SIG-M5 treated with dmso at 0.1 percent for 504 hours (cell line): ENCODE measurements at regions not wholly inside any gene's neighbourhood (a gene's known extent, or its start where the extent isn't known, plus 50 kb on each side); places are given as distances from the start of the nearest gene placed in this dataset.

Experiments used
- DNase-seq: peaks from one replicate; lab custom pipeline; 2025; ENCODE audit not compliant: unreplicated experiment; lab: John Stamatoyannopoulos, UW

DNA sequence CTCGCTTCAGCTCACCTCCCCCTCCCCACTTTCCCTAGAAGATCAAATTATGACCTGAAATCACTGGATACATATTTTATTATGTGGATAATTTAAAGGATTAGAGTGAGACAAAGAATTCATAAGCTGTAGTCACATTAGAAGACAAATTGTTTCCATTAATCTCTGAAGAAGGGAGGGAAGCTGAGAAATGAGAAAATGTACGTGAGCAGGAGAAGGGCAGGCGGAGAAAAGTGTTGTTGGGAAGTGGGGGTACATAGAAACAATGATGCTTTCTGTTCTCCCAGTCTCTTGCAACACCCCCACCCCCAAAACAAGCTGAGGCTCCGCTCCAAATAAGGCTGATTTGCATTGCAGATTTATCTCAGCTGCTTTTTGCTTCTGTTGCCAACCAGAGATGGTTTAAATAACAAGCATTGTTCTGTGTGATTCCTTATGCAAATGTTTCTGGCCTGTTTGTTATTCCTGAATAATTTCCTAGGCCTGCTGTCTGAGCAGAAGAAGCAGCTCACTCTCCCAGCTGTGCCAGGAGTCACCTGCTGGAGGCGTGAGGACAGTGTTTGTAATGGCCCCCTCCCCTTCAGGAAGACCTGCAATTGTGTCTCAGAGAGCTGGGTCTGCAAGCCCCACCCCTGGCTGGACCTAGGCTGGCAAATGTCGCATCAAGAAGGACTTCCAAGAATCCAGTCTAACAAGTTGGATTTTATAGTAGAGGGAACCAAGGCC, 121.8 kb upstream of the TNR start:
- DNase-seq, result no peak

DNA sequence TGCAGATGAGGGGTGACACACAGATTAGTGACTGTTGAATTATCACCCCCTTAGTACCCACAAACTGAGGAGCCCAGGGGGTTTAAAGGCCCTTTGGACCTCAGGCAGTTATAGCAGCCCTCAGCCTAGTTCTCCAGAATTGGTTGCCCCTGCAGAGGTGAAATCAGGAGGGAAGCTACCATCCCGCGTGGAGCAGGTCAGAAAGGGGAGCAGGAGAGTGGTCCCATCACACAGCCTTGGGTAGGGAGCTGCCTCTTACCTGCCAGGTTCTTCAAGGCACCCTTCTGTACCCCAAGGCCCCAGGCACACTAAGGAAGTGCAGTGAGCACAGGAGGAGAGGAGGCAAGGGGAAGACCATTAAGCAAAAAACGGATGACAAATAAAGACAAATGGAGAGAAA, 121.2 kb upstream of the TNR start:
- no peak for DNase-seq

DNA sequence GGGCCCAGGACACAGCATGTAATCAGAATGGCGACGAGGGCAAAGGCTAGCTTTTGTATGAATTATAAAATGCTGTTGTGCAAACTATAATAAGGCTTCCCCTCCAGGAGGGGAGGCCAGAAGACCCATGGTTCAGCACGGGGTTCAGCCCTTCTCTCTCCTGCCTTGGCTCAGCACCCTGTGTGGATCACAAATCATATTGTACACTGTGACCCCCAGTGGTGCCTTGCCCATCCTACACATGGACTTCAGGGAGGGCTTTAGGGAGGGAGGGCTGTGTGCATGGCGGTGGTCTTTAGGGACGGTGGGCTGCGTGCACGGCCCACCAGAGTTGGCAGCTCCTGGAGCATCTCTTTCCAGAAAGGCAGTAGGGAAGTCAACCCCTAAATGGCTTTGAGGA, 120.8 kb upstream of the TNR start:
- no peak for DNase-seq

DNA sequence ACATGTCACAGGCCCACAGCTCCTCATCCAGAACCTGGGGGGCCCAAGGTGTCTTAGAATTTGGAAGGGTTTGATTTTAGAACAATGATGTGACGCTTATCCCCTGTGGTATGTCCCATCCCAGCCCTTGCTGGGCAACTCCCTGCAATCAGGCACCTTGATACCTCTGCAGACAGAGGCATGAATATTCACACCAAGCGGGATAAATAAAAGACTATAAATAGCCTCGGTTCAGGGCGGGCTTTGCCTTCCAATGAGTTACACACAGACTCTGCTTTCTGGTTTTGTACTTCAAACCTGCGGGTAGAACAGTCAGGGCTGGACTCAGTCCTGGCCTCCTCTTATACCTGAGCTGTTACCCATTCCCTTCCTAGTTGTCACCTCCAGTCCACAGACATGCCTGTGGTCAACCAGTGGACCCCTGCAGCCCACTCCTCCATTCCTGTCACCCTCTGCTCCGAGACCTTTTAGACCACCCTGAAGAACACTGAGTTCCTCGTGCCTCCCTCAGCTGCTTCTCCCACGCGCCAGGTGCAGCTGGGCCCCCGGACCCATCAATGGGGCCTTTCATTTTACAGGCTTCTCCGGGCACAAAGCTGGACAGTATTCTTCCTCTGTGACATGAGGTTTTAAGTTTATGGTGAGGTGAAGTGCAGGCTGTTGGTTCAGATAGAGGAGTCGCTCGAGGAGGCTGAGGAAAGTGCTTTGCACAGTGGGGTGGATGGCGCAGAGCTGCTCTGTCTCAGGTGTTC, 120.1 kb upstream of the TNR start:
- DNase-seq, result no peak

DNA sequence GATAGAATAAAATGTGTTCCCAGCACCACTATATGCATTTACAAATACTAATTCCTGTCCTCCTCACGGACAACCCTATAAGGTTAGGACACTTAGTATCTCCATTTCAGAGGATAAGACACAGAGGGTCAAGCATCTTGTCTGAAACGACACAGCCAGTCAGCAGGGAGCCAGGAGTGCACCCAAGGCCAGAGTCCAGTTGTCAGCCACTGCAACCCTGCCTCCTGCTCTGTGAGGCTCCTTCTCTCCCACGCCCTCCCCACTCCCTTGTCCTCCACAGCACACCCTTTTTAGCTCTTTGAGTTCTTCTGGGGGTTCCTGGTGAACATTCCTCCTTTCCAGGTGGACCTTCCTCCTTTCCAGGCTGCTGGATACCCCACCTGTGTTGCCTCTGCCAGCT, 119.0 kb upstream of the TNR start:
- DNase-seq, result no peak

DNA sequence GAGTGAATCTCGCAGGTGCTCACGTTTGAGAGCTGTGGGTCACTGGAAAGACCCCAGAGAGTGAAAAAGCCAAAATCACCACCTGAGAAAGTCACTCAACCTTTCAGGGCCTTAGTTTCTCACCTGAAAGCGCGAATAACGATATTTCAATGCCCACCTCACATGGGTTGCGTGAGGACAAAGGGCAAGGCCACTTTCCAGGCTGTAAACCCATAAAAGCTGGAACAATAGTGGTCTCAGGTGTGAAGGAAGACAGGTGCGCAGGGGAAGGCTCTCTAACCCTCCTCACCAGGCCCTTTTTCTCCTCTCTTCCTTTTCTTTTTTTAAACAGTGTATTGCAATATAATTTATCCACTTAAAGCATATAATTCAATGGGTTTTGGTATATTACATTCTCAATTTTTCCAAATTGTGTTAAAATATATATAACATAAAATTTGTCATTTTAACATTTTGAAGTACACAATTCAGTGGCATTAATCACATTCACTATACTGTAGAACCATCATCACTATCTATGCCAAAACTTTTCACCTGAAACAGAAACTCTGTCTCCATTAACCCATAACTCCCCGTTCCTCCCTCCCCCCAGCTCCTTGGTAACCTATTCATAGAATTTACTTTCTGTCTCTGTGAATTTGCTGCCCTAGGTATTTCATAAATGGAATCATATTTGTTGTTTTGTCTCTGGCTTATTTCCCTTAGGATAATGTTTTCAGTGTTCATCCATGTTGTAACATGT, 118.4 kb upstream of the TNR start:
- DNase-seq, result no peak

DNA sequence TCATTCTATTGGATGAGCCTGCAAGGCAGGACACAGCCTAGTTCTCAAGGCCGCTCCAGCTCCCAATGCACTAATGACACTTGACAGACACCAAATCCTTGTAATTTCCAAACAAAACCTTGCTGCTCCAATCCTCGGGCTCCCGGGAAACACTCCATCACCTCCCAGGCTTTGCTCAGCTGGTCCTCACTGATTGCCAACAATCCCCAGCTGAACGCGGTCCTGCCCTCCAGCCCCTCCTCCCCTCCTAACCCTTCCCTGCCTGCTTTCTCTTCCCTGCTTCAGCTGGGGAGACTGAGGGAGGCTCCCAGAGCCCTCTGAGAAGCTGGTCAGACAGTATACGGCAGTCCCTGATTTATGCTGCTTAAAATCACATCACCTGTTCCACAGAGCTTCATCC, 114.4 kb upstream of the TNR start:
- DNase-seq, result no peak

DNA sequence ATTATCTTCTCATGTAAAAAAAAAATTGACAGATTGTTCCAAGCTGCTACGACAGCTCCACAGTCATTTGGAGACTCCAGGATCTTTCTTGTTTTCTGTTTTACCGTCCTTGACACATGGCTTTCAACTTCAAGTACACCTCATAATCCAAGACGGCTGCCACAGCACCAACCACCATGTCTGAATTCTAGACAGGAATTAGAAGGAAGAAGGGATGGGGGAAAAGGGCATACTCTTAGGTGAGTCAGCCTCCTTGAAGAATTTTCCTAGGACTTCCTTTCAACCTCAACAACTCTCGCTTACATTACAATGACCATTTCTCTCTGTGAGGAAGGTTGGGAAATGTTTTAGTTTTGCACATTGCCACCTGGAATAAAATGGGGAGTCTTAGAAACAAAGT, 110.3 kb upstream of the TNR start:
- DNase-seq, result no peak

DNA sequence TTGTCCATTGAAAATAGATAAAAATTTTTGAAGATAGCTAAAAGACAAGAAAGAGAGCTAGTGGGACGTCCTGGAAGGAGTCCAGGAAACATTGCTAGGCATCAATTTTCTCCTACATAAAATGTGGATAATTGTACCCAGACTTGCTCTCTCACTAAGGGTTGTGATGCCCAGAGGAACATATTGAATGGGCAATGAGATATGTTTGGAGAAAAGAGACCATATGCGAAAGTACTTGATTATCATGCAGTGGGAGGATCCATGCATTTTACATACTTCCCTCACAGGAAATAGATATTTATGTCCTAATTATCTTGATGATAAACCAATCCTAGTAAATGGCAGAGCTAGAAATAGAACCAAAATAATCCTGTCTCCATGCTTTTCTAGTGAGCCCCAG, 108.4 kb upstream of the TNR start:
- no peak for DNase-seq

DNA sequence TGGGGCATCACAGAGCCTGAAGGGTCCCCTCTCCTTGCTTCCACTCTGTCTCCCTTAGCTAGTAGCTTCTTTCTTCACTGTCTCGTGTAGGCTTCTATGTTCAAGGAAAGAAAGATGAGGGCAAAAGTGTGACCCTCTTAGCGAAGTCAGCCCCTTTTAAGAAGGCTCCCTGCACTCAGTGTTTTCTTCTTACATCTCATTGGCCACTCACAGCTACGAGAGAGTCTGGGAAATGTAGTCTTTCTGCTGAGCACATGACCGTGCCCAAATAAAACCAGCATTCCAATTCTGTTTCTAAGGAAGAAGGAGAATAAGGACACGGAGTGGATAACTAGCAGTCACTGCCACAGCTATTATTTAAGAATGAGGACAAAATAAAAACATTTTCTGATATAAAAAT, 104.9 kb upstream of the TNR start:
- DNase-seq, result no peak

DNA sequence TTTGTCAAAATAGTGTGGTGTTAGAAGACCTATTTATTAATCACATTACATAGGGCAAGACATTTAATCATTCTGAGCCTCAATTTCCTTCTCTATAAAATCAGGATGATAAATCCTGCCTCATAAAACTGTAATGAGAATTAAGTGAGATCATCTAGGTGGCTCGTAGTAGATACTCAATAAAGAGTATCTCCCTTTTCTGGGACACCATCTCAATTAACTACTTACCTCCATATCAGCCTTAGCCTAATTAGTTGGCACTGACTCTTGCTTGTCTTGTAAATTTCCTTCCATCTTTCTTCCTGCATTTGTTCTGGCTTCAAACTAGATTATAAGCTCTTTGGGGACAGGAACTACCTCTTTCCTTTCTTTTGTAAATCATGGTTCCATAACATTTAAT, 102.6 kb upstream of the TNR start:
- DNase-seq, result no peak

DNA sequence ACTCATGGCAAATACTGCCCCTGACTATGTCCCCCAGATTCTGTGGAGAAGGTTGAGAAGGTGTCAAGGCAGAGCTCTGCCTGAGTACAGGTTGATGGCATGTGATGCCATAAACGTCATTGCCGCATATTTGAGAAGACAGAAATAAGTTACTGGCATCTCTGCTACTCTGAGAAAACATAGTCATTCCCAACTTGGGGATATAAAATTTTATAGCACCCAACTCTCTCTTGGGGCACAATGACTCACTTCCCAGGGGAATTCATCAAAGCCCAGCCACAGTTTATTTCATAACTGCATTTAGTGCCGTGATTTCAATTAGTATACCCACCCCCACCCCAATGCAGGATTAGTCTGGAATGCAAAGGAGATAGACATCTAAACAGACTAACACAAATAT, 101.9 kb upstream of the TNR start:
- no peak for DNase-seq

DNA sequence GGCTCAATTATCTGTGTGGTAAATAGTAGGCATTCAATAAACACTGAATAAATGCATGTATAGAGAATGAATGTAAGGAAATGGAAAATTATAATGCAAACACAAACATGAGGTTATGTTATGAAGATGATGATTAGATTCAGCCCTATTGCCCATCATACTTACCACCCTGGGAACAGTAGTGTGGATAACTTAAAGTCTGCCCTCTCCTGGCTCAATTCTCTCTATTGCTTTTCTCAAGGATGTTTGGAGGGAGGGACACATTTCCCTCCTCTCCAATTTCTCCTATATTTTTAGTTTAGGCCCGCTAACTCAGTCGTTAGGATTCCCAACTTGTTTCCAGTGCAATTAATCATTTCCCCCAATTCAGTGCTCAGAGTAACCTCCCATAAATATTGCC, 101.5 kb upstream of the TNR start:
- no peak for DNase-seq

DNA sequence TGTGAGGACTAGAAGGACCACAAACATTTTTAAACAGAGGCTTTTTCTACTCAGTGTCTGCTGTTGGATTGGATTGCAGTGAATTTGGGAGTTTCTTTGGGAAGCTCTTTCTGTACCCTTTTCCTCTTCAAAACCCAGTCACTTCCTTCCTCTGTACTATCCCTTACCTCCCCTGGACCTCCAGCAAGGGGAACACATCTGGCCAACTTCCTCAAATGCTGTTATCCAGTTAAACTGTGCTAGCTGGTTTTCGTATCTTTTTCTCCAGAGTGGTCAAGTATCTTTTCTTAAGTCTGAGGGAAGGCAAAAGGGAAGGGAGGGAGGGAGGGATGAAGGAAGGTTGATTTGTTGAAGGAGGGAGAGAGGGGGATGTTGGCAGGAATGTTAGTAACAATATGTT, 99.2 kb upstream of the TNR start:
- no peak for DNase-seq

DNA sequence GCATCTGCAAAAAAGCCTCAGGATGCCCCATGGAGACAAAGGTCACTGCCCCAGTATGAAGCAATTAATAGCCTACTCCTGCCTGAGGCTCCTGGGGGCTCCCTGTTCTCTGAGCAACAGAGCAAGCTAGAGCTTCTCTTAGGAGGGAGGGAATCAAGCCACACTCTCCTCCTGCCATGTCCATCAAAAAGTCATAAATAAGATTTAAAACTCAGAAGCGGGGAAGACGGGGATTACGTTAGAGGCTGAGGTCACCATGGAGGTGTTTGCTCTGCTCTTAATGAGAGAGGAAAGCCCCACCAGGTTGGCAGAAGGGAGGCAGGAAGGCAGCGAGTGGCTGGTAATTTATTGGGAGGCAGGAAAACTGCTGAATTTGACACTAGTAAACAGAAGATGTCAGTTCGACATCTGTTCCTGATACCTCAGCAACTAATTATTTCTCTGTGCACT, 98.4 kb upstream of the TNR start:
- DNase-seq, result no peak

DNA sequence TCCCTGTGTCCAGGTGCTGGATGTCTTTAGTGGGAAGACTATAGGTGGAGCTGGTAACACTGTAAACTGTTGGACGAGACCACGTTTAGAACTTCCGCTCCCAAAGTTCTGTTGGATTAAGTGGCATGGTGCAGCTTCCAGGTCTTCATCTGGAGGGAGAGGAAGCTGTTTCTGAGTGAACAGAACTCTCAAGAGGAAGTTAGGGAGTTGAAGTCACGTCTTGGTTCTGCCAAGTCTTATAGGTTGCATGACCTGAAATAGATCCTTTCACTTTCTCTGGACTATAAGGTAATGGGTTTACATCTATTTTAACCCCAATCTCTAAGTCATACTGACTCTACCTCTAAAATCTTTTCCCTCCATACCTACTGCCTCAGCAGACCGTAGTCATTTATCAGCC, 97.4 kb upstream of the TNR start:
- no peak for DNase-seq

DNA sequence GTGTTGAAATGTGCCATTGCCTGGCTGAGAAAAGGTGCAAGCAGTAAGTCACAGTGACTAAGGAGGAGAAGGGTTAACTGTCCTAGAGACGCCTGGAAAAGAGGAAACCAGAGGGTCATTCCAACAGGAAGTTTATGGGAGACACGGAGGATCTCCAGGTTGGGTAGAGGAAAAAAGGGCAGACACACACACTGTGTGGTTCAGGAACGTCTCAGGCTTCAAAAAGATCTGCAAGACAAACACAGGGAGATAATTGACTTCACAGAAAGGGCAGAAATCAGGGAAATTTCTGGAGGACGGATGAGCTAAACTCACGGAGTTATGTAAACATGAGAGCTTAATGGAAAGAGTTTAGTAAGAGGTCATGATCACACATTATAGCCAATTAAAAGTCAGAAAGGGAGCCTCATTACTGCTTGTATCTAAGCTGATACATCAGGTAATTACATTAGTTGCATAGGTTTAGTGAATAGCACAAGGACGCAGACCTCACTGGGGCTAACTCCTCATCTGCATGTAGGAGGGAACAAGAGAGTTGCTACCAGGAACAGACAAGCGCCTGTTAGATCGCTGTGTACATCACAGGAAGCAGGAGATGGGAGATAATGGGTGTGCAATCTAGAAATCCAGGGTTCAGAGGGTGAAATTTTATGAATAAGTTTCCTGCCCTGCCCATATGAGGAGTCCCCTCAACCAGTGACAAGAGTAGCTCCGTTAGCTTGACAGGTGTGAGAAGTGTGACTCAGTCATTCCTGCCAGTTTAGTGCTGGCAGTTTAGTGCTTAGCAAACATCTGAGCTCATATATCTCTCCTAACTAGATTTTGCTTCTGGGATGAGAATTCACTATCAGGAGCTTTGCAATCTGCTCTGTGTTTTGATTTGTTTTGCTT, 96.6 kb upstream of the TNR start:
- peak; percentile 14 for DNase-seq

DNA sequence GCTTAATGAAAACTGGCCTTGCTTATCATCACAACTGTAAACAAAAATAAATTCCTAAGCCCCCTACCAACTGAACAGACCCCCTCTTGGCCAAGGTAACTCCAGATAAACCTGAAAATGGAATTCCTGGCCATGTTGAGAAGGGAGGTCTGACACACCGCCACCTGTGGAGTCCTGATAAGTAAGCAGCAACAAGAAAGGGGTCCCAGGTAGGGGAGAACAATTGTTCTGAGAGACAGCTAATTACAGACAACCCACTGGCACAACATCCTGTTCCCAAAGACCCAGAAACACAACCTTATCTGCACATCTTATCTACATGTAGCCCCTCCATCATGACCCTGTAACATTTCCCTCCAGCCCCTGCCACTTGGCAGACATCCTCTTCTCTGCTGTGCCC, 91.2 kb upstream of the TNR start:
- no peak for DNase-seq

DNA sequence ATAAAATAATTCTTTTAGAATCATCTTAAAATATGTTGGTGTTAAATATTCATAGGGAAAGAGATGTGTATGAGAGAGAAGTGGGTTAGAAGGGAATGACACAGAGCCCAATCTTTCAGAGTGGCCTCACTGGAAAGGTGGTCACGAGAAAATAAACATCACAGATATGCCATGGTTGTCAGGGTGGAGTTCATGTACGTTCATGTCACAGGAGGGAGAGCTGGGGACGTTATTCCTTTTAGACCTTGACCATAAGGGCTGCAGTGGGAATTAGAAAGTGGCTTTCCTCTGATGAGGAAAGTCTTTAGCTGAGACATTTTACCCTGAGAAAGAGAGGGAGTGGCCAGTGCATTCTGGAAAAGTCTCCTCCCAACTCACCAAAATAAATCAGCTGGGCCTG, 90.6 kb upstream of the TNR start:
- DNase-seq, result no peak

DNA sequence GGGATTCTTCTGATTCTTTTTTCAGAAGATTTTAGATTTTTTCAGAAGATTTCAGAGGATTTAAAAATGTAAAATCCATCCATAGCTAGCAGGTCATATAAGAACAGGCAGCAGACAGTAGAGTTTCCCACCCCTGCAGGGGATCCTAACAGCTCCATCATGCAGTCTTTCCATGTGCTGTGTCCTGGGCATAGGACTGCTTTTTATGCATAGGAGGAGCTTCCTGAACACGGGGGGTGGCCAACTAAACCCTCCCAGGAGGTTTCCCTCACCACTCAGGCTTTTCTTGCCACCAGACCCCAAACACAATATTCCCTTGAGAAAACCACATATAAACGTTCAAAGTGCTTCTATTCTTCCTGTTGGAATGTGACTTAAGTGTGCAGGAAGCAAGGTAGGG, 90.1 kb upstream of the TNR start:
- no peak for DNase-seq

DNA sequence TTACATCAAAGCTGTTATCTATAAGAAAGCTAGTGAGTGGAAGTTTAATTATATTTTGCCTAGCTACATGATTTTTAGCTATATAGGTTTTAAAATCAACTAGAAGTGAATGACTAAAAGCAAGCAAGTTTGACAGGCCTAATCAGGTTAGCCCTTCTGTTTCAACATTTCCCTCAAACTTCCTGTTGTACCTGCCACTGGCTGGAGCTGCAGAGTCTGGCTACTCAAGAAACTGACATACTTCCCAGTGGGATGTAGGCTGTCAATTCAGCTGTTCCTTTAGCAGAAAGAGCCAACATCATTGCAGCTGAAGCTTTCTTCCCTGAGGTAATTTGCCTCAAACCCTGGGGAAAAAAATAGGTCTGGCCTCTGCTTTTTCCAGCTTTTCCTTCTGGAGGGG, 87.1 kb upstream of the TNR start:
- DNase-seq, result no peak
